Right renal cortex interstitium (tissue), 3 donors: ENCODE measurements at regions not wholly inside any gene's neighbourhood (a gene's known extent, or its start where the extent isn't known, plus 50 kb on each side); places are given as distances from the start of the nearest gene placed in this dataset.

Source experiments
- DNase-seq, 3 donors: peaks; one replicate each; pipeline ENCODE4 v3.0.0-alpha.2; 2013; ENCODE audit warnings: low read depth in 3 of 3, low spot score in 2 of 3

DNA sequence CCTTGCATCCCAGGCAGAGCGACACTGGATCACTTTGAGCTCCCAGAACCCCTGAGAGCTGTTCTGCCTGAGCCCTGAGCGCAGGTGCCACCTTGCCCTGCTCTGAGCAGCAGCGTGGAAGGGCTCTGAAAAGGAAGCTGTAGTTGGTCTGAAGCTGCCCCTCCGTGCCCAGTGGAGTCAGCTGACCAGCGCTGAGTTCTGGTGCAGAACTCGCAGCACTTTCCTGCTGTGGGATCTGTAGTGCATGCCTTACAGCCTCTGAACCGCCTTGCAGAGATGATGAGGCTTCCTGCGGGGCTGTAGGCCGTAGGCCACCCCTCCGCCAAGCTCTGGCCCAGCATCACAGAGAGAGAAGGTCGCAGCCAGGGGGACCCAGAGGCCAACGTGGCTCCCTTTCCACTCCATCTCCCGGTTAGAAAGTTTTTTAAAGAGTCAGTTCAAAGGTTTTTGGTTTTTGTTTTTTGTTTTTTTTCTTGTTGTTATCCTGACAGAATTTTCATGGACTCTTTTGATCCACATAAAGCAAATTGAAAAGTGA, 158.3 kb upstream of the CST7 start:
- DNase-seq, result no peak

DNA sequence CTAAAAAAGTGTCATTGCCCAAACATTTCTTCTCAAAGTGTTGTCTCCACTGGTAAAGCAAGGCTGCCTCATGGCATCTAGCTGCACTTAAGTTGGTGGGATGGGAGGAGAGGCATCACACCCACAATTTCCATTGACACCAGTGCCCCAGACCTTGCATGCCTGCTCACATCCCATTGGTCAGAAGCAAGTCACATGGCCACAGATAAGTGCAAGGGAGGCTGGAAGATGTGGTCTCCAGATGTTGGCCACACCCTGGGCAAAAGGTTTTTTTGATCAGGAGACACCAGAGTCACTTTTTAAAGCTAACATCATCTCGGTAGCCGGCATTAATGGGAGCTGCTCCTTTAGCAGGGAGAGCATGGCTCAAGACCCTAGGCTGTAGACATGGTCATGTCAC, 157.1 kb upstream of the CST7 start:
- DNase-seq, result no peak

DNA sequence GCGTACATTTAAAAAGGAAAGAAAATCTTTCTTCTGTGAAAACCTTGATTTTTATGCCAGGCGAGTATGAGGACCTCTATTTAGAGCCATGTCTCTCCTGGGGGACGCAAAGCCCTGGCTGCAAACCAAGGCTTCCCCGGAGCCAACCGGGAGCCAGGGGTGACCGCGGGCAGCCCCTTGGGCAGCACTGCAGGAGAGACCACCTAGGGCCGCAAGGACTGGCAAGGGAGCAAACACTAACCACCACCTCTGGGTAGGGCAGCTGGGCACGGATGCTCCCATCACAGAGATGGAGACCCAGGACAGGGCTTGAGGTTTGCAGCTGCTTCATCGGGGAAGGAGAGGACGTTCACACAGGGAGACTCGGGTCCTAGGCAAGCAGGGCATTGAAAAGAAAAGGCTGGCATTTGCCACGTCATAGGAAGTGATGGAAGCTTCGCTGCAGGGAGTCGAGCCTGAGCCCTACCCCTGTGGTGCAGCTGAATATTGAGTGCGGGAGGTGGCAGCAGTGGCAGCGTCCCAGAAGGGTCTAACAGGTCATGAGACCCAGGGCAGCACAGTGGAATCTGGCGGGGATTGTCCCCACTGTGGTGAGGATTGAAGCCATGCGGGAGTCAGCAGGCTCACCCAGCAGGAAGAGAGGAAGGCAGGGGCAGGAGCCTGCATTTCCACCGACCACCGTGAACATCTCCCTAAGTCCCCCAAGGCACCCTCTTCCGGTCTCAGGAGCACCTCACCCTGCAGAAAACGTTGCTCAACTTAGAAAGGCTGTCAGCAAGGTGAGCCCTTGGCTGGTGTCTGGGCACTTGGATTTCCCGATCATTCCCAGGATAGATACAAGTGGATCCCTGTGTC, 156.2 kb upstream of the CST7 start:
- DNase-seq, result no peak

DNA sequence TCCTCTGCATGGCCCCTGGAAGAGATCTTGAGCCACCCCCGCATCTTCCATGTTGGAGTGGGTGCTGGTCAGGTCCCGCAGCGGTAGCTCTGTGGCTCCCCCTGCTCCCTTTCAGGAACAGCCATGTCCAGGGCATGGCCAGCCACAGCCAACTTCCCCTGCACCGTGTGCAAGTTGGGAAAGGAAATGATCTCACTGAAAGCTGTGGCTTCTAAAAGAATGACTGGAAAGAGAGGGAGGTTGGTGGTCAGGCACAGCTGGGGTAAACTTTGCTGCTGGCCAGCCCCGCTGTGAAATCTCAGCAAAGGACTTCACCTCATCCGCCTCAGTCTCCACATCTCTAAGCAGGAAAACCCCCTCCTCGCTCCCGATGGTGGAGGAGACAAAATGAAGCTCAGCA, 153.6 kb upstream of the CST7 start:
- DNase-seq, result no peak

- DNase-seq, result no peak
Observed at GRCh38 chr20:24796236-24796635, 152.8 kb upstream of the CST7 start.

DNA sequence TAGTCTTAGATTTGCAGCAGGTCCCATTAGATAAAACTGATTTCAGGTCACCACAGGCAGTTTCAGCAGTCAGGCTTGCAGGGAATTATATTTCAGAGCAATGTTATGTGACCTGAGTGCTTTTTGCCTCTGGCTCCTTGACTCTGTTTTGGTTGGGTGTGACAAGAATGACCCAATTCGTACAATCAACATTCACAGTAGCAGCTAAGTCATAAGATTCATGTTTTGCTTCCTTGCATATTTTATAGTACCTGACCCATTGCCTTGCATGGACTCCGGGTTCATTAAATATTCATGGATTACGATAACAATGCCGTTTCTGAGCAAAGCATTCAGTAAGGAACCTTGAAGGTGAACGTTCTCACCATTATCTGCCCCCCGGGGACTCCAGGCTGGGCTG, 152.0 kb upstream of the CST7 start:
- no peak for DNase-seq

GRCh38 chr20:24797745-24798655, 151.1 kb upstream of the CST7 start:
- DNase-seq, result no peak

- DNase-seq, result no peak
Observed at GRCh38 chr20:24798930-24799705, 150.0 kb upstream of the CST7 start.

DNA sequence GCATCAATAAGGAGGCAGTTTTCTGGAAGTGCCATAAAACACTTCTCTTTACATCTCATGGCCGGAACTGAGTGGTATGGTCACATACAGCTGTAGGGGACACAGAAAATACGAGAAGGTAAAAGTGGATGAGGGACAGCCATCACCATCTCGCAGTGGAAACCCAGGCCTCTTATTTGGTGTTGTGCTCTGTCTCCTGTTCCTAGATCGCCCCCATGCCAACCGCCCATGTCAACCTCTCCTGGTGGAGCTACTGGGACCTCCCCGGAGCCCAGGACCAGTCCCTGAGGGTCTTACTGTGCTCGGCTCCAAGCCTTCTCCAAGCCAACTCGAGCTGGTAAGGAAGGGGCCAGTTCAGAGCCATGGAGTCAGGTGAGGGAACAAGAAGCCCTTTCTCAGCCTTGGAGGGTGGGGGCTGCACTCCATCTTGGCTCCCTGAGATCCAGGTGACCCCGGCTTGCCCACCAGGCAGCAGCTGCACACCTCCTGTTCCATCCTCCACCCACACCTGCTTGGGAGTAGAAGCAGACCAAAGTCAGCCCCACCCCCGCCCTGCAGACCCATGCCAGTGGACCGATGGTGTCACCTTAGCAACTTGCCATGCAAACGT, 149.0 kb upstream of the CST7 start:
- DNase-seq, result no peak

- DNase-seq, result no peak
Observed at GRCh38 chr20:24802286-24802820, 146.7 kb upstream of the CST7 start.

DNA sequence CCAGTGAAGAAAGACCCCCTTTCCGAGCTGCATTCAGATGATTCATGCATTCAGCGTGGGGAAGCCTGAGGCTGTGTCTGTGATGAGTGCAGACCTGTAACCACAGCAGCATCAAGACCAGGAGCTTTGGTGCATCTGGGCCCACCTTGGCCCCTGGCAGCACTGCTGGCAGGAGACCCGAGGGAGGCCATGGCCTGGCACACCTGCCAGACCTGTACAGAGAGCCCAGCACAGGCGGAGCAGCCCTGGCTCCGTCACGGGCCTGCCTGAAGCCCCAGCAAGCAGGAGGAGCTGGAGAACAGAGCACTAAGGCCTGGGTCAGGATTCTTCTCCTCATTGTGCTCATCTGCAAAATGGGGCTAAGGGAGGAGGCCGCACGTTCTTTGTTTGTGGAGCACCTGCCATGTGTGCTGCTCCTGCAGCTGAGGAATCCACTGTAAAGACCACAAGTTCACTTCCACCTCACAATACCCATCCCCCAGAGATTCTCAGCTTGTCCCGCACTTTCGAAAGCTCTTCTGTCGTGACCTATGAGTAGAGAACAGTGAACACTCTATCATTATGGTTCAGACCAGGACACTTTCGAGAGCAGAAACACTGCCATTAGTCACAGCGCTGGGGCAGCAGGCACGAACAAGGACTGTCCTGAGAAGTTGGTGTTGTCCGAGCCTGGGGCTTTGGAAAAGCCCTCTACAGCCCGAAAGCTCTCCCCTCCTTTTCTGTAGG, 144.4 kb upstream of the CST7 start:
- no peak for DNase-seq

DNA sequence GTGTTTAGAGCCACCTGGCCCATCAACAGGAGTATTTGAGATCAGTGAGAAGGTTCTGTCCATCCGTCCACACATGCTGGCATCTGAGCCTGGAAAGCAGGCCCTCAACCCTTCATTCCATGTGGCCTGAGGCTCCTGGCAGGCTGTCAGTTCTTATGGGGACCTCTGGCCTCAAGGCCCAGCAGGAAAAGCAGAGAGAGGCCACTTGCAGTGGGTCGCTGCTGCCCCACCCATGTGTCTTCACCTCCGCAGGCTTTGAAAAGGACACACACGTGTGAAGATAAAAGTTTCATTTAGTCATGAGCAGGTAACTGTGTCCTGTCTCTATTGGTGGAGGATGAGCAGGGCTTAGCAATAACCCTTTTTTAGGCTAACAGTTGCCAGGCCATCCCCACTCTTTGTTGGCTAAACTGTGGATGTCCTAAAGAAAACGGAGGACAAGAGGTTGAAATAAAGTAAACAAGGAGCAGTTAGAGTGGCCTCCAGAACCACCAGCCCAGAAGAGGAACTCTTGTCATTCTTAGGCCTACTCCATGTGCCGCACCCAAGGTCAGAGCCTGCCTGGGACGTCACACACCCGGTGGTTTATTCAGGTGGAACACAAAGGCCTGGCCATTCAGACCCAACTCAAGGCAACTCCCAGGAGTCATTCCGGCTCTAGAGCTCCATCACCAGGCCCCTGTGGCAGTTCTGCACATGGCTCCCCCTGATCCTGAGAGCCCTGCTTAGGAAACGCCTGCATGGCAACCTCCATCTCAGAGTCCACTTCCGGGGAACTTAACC, 143.4 kb upstream of the CST7 start:
- no peak for DNase-seq

- DNase-seq, result no peak
Observed at GRCh38 chr20:24806705-24807676, 142.1 kb upstream of the CST7 start.

GRCh38 chr20:24808616-24809015, 140.5 kb upstream of the CST7 start:
- DNase-seq, result no peak

GRCh38 chr20:24809606-24810005, 139.5 kb upstream of the CST7 start:
- DNase-seq, result no peak

DNA sequence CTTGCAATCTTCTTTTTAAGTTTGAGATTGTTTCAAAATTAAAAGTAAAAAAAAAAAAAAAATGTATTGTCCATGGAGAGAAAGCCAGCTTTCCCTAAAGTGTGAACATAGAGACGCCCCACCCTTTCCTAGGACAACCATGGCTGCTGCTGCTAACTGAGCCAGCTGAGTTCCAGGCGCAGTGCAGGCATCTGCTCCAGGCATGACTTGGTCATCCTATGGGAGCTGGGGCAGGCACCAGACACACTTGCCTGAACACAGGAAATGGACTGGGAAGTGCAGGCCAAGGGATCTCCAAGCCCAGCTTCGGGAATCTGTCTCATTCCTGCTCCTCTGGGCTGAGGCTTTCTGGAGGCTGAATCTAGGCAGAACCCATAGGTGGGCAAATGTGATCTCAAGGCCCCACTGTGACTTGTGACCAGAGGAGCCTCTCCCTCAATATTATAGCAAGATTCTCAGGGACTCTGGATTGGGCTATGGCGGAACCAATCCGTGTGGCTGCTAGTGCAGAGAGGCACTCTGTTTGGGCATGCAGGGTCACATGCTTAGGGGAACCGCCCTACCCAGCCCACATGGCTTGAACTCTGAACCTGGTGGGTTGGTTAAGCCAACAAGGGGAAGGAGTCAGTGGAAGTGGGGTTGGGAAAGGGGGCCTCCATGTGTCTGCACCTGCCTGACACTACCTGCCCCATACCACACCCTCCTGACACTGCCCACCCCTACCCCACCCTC, 138.2 kb upstream of the CST7 start:
- DNase-seq, result no peak

DNA sequence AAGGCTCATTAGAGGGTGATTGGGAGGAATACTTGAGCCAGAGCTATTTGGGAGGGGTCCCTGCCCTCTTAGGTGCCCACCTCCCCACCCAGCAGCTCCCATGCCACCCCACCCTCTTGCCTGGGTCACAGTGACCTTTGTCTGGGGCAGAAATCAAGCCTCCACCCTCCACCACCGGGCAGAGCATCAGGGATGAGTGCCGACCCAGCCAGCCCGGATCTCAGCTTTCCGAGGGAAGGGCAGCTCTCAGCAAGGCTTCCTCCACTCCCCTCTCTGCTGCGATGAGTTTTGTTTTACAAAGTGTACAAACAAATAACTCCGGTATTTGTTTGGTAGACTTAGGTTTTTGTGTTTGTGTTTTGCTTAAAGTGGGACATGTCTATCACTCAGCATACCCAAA, 136.7 kb upstream of the CST7 start:
- DNase-seq, result no peak
